GM18498 (cell line): ENCODE measurements at regions not wholly inside any gene's neighbourhood (a gene's known extent, or its start where the extent isn't known, plus 50 kb on each side); places are given as distances from the start of the nearest gene placed in this dataset.
"Not testable (repeated sequence)": the region's sequence is repeated elsewhere in the genome, so short reads cannot be mapped to it uniquely, and the experiment has no call there.

ENCODE experiments used
- ATAC-seq: cut with Tn5 transposase; IDR thresholded peaks from one replicate; pipeline ENCODE4 v1.9.1; 2021; ENCODE audit warnings: mild to moderate bottlenecking, moderate library complexity; ENCODE audit not compliant: unreplicated experiment

DNA sequence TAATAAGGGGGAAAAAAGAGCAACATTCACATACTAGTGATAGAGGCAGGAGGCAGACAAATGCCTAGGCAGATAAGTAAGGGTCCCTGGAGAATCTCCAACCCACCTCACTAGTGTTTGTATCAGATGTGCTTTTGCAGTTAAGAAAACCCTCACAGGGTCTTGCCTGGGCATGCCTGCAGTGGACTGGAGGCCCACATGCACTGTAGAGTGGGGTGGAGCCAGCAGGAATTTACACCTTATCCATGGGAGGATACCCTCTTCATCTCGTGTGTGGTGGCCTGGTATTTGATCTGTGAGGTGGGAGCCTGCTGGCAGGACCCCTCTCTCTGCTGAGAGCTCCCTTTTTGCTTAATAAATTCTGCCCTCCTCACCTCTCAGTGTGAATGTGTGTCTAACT, 238.0 kb upstream of the SLC16A7 start:
- ATAC-seq = no peak

DNA sequence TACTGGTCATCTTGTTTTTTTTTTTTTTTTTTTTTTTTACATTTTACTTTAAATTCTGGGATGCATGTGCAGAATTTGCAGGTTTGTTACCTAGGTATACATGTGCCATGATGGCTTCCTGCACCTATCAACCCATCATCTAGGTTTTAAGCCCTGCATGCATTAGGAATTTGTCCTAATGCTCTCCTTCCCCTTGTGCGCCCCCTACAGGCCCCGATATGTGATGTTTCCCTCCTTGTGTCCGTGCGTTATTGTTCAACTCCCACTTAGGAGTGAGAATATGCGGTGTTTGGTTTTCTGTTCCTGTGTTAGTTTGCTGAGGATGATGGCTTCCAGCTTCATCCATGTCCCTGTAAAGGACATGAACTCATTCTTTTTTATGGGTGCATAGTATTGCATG, 249.6 kb upstream of the SLC16A7 start:
- not testable (repeated sequence) for ATAC-seq

DNA sequence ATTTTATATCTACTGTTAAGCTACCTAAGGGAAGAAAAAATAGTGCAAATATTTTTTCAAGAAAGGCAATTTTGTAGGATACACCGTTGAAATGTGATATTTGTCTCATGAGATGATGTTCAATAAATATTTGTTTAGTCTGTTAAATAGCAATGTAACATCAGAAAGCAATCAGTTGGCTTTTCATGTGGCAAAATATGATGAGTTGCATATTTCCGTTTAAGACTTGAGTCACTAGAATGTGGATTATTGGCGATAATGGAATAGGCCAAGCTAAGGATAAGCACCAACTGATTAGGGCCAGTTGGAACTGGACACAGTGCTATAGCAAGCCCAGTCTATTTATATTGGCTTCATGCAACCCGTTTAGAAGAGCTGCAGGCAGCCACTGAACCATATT, 250.4 kb upstream of the SLC16A7 start:
- ATAC-seq = no peak

- ATAC-seq = no peak
These were observed 251.6 kb upstream of the SLC16A7 start for GRCh38 chr12:59344224-59344623.

DNA sequence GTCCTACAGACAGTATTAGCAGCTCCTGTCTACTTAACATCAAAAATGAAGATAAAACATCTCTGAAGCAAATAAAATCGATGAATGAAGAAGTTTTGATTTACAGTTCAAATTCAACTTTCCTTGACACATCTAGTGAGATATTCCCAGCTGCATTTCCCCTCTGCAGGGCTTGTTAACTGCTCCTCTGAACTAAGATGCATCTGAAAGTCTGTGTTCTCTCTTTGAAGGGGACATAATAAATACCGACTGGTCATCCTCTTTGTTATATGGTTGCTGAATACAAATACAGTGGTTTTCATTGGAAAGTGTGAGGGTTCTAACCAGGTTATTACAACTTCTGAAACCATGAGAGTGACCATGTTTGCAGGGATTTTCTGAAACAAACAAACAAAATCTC, 266.4 kb upstream of the SLC16A7 start:
- ATAC-seq = no peak

- not testable (repeated sequence) for ATAC-seq
These were observed 267.3 kb upstream of the SLC16A7 start for GRCh38 chr12:59328395-59329075.

- not testable (repeated sequence) for ATAC-seq
These were observed 269.4 kb upstream of the SLC16A7 start for GRCh38 chr12:59326457-59326856.

DNA sequence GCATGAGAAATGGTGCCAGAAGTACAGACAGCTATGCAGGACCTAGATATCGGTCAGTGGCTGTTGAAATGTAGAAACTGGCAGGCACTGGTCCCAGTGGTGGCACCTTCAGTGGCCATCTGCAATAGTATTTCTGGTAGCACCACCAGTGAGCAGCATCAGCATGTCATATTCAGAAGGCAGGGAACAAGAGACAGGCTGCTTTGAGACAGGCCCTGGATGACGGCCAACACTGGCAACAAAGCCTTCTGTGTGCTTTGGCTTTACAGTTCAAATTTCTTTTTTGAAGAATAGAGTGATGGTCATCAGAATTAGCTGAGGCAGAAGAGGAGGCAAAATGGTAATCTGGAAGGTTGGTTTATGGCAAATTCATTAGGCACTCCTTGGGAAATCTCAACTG, 273.4 kb upstream of the SLC16A7 start:
- no peak for ATAC-seq

GRCh38 chr12:59321278-59321677, 274.6 kb upstream of the SLC16A7 start:
- ATAC-seq = no peak

- ATAC-seq = no peak
These were observed 275.7 kb upstream of the SLC16A7 start for GRCh38 chr12:59320112-59320511.

GRCh38 chr12:59318940-59319339, 276.9 kb upstream of the SLC16A7 start:
- no peak for ATAC-seq

DNA sequence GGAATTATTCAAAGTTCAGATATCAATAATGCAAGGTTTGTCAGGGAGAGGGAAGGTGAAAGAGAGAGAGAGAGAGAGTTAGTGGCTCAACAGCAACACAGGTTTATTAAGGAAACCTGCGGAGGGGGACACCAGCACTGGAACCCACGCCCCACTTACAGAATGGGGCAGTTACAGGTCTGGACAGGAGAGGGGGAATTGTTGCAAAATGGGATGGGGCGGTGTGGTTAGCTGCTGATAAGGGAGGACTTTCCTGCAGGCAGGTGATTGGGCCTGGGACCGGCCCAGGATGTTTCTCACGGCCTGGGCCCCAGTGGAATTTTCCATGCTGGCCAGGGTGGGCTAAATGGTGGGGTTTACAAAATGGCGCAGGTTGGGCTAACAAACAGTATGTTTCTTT, 278.2 kb upstream of the SLC16A7 start:
- no peak for ATAC-seq

GRCh38 chr12:59316938-59317337, 278.9 kb upstream of the SLC16A7 start:
- no peak for ATAC-seq

- ATAC-seq = not testable (repeated sequence)
These were observed 279.5 kb upstream of the SLC16A7 start for GRCh38 chr12:59316354-59316753.

- ATAC-seq = no peak
These were observed 281.6 kb upstream of the SLC16A7 start for GRCh38 chr12:59314209-59314608.

DNA sequence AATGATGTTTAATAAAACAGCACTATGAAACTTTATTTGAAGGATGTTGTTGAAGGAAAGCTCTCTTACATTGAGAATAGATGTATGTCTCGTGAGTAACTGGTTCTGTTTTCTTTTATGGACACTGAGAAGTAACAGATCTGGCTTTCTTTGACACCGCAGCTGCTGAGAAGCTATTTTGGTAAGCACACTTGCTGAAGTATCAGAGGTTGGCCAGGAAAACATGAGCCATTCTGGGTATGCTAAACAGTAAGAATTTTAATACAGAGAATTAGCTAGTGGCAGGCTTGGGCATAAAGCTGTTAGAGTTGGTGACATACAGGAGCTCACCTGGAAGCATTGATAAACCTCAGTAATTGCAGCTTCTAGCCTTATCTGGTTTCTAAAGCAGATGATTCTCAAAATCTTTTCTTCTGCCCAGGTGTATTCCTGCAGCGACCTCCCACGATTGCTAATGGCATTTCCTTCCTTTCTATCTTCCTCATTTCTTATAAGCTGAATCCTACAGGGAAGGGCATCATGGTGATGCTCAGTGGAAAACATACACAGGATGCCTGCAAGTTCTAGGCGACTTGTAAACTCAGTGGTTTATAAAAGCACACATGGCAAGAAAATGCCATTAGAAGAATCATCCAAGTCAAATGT, 291.6 kb upstream of the SLC16A7 start:
- ATAC-seq = no peak

DNA sequence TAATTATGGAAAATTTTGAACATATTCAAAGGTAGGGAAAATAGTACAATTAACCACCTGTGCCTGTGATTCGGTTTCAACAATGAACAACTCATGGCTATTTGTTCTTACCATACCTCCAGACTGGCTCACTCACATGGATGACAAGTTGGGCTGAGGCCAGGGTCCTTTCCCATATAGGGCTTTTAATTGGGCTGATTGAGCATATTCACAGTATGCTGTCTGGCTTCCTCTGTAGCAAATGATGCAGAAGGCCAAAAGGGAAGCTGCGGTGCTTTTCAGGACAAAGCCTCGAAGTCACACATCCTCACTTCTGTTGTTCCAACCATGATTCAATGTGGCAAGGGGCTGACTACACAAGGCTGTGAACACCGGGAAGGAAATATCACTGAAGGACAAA, 297.5 kb upstream of the SLC16A7 start:
- ATAC-seq = no peak

DNA sequence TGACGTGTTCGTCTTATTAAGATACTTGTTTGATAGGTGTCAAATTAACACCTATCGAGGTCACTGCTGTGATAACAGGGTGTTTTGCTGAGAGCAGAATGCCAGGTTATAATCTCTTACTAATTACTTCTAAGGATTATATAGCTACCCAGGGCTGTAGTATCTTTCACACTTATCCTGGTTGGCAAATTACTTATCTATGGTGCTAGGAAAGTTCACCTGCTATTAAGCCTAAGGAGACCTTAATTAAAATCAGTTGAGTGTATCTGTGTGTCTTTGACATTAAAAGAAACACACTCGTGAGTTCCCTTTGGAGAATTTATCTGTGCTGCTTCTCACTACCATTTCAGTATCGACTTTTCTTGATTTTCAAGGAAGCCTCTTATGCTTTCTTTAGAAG, 301.6 kb upstream of the SLC16A7 start:
- ATAC-seq = no peak

GRCh38 chr12:59282999-59283398, 312.8 kb upstream of the SLC16A7 start:
- ATAC-seq = no peak

GRCh38 chr12:59273561-59273960, 322.3 kb upstream of the SLC16A7 start:
- ATAC-seq = not testable (repeated sequence)

GRCh38 chr12:59268295-59268809, 327.5 kb upstream of the SLC16A7 start:
- no peak for ATAC-seq

GRCh38 chr12:59260202-59260601, 335.6 kb upstream of the SLC16A7 start:
- no peak for ATAC-seq

- ATAC-seq = no peak
These were observed 332.4 kb upstream of the LRIG3 start for GRCh38 chr12:59252731-59253130.
